ENCODE measurements at regions not wholly inside any gene's neighbourhood (a gene's known extent, or its start where the extent isn't known, plus 50 kb on each side); places are given as distances from the start of the nearest gene placed in this dataset.

- no peaks in the 10 kb centered on the region for H3K4me1 ChIP-seq
- no peak overlapping the region for H3K4me3 ChIP-seq
- no peak for DNase-seq
- H3K36me3 ChIP-seq, result no peaks in the 10 kb centered on the region
- intact Hi-C loops (cut with DNase I), result no loop called here
- no peak overlapping the region for H3K27ac ChIP-seq
- TF ChIP-seq POLR2A (IDR thresholded peaks at IDR 0.05), result no peak
- peak in 5 of 6 experiments; percentile 20 to 42 (median 36) for TF ChIP-seq CTCF (IDR thresholded peaks at IDR 0.05)
- H3K27me3 ChIP-seq, result no peaks in the 10 kb centered on the region
- H3K9me3 ChIP-seq, result no peaks in the 10 kb centered on the region
Measured at GRCh38 chr9:118829334-118829733, 539.9 kb downstream of the BRINP1 start.

DNA sequence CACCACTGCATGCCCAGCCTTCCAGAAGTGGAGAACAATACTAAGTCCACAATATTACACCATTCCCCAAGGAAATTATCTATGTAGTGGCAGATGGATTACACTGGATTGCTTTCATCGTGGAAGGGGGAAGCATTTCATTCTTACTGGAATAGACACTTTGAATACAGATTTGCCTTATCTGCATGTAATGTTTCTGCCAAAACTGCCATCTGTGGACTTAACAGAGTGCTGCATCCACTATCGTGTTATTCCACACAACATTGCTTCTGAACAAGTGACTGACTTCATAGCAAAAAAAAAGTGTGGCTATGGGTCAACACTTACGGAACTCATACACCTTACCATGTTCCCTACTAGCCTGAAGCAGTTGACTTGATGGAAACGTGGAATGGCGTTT, 536.9 kb downstream of the BRINP1 start:
- Histone ChIP-seq H3K36me3 (no peaks in the 10 kb centered on the region), H3K27me3 (no peaks in the 10 kb centered on the region), H3K9me3 (no peaks in the 10 kb centered on the region), H3K4me1 (no peaks in the 10 kb centered on the region), H3K27ac (no peak overlapping the region), H3K4me3 (no peak overlapping the region)
- no peak for TF ChIP-seq CTCF (IDR thresholded peaks at IDR 0.05)
- TF ChIP-seq POLR2A (IDR thresholded peaks at IDR 0.05), result no peak
- DNase-seq, result no peak
- intact Hi-C loops (cut with DNase I), result no loop called here
- WGBS, 2 donors, result 69 to 76% methylated on average over 5 of the region's 5 CpGs

GRCh38 chr9:118836891-118837290, 532.3 kb downstream of the BRINP1 start:
- Histone ChIP-seq H3K27ac (no peak overlapping the region), H3K36me3 (no peaks in the 10 kb centered on the region), H3K4me3 (no peak overlapping the region), H3K27me3 (no peaks in the 10 kb centered on the region), H3K4me1 (no peaks in the 10 kb centered on the region), H3K9me3 (no peaks in the 10 kb centered on the region)
- no peak for DNase-seq
- intact Hi-C loops (cut with DNase I), result no loop called here
- TF ChIP-seq POLR2A (IDR thresholded peaks at IDR 0.05) (no peak), CTCF (IDR thresholded peaks at IDR 0.05) (no peak)
- WGBS, 2 donors, result 30 to 53% methylated on average over 2 of the region's 2 CpGs

GRCh38 chr9:118871531-118871930, 497.7 kb downstream of the BRINP1 start:
- 46 to 48% methylated on average over 6 of the region's 6 CpGs for WGBS, 2 donors

DNA sequence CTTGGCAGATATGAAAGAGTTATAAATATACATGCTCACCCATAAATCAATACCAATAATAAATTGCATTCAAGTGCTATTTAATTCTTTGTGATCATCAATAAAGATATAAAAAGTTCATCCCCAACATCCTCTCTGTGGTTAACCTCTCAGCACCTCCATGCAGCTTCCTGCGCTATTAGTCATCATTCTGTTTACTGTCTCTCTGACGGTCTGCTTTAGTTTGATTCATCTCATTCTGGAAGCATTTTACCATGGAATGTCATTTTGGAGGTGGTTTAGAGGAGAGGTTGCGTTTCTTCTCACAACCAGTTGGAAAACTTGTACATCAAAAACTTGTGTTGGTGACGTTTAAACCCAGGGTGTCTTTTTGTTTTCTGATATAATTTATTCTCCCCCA, 486.6 kb downstream of the BRINP1 start:
- Histone ChIP-seq H3K4me1 (no peaks in the 10 kb centered on the region), H3K9me3 (no peaks in the 10 kb centered on the region), H3K4me3 (no peak overlapping the region), H3K36me3 (no peaks in the 10 kb centered on the region), H3K27ac (no peak overlapping the region), H3K27me3 (no peaks in the 10 kb centered on the region)
- DNase-seq, result no peak
- TF ChIP-seq CTCF (IDR thresholded peaks at IDR 0.05), result no peak
- intact Hi-C loops (cut with DNase I), result no loop called here
- WGBS, 2 donors, result 60 to 71% methylated on average over 4 of the region's 4 CpGs

More at GRCh38 chr9:118871531-118871930, 497.7 kb downstream of the BRINP1 start:
- Histone ChIP-seq H3K4me3 (no peak overlapping the region), H3K27me3 (no peaks in the 10 kb centered on the region), H3K36me3 (no peaks in the 10 kb centered on the region), H3K27ac (no peak overlapping the region), H3K9me3 (no peaks in the 10 kb centered on the region), H3K4me1 (no peaks in the 10 kb centered on the region)
- intact Hi-C loops (cut with DNase I), result no loop called here
- DNase-seq, result no peak
- TF ChIP-seq POLR2A (IDR thresholded peaks at IDR 0.05), result no peak
- TF ChIP-seq CTCF (IDR thresholded peaks at IDR 0.05), result no peak
